GM21367 (cell line): ENCODE measurements at regions not wholly inside any gene's neighbourhood (a gene's known extent, or its start where the extent isn't known, plus 50 kb on each side); places are given as distances from the start of the nearest gene placed in this dataset.
"Not testable (repeated sequence)": the region's sequence is repeated elsewhere in the genome, so short reads cannot be mapped to it uniquely, and the experiment has no call there.

Experiments used
- ATAC-seq: cut with Tn5 transposase; IDR thresholded peaks from one replicate; pipeline ENCODE4 v1.9.1; 2021; ENCODE audit not compliant: unreplicated experiment

- no peak for ATAC-seq
These were observed 92.6 kb upstream of the CTBP2 start for GRCh38 chr10:125252937-125253336.

- ATAC-seq: not testable (repeated sequence)
These were observed 90.5 kb upstream of the CTBP2 start for GRCh38 chr10:125250834-125251233.

- ATAC-seq: no peak
These were observed 89.6 kb upstream of the CTBP2 start for GRCh38 chr10:125249948-125250347.

- no peak for ATAC-seq
These were observed 88.1 kb upstream of the CTBP2 start for GRCh38 chr10:125248489-125248888.

DNA sequence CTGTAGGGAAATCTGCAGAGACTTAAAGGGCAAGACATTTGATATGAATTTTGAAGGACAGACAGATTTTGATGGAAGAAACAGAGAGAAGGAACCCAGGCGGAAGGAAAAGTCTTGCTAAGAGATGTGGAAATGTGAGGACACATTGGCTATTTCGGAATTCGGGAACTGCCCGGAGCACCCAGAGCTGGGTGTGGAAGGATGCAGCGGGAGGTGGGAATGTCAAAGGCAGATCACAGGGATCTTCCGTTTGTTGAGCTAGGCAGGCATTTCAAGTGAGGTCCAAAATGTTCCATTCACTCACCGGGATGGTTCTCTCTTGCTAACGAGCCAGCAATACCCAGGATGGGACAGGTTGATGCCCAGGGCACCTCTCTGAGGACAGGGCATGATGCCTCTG is 87.2 kb upstream of the CTBP2 start:
- ATAC-seq: no peak

GRCh38 chr10:125243532-125244253 is 83.3 kb upstream of the CTBP2 start:
- ATAC-seq: no peak

- no peak for ATAC-seq
These were observed 78.3 kb upstream of the CTBP2 start for GRCh38 chr10:125238682-125239081.

DNA sequence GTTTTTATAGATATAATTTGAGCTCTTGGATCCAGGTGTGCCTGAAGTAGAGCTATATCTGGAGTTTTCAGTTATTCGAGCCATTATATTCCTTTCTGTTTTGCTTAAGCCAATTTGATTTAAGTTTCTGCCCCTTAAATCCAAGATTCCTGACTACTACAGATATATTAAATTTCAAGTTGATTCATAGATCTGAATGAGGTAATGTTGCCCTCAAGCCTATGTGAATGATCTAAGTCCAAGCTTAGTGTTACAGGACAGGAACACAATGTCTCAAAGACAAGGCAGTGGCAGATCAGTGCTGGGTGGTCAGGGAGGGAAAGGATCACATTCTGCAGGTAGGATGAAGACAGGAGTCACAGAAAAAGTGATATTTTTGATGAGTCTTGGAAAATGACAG is 75.7 kb upstream of the CTBP2 start:
- no peak for ATAC-seq

- no peak for ATAC-seq
These were observed 75.0 kb upstream of the CTBP2 start for GRCh38 chr10:125235093-125236069.

DNA sequence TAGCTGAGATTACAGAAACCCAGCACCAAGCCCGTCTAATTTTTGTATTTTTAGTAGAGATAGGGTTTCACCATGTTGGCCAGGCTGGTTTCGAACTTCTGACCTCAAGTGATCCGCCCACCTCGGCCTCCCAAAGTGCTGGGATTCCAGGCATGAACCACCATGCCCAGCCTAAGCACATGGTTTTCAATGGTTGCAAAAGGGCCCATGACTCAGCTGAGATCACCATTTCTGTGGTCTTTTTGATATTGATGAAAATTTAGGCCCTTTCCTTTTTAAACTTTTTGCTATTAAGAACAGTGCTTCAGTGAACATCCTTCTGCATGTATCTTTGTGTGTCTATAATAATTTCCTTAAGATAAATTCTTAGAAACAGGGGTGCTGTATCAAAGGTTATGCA is 74.2 kb upstream of the CTBP2 start:
- ATAC-seq: not testable (repeated sequence)

DNA sequence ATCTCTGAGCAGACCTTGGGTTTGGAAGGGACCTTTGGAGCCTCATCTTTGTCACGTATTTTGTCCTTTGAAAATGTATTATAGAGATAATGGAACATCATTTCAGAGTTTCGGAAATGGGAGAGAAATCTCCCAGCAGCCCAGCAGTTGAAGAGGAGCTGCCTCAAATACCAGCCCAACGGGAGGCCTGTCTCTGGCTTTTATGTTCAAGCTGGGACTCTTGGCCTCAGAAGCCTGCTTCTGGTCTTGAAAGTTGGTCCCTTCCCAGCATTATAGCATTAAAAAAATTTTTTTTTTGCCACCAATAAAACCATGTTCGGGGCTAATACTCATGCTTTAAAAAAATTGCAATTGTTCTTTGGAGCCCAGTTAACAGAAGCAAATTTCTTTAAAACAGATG is 73.4 kb upstream of the CTBP2 start:
- no peak for ATAC-seq

- no peak for ATAC-seq
These were observed 72.5 kb upstream of the CTBP2 start for GRCh38 chr10:125232841-125233240.

GRCh38 chr10:125231813-125232475 is 71.6 kb upstream of the CTBP2 start:
- no peak for ATAC-seq

DNA sequence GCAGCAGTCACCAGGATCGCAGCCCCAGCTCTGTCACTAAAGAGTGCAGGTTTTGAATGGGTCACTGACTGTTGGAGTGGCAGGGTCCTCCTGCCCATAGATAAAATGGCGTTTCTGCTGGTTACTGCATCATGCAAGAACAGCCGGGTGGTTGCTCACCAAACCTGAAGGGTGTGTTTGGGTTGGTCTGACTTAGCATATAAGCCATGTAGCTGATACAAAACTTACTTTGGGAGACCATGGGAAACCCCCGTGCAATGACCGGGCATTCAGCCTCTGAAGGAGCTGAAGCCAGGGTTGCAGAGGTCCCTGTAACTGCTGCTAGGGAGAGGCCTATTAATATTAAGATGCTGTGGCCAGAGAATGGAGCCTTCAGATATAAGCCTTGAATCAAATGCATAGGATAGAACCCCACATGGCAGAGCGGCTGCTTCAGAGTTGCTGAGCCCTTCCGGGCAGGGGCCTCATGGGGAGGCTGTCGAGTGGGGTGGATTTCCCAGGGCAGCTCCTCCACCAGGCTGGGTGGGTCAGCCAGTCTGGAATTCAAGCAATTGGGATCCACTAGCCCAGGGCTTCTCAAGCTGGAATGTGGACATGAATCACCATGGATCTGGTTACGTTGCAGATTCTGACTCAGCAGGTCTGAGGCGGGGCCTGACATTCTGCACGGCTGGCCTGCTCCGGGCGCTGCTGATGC is 70.9 kb upstream of the CTBP2 start:
- ATAC-seq: no peak

DNA sequence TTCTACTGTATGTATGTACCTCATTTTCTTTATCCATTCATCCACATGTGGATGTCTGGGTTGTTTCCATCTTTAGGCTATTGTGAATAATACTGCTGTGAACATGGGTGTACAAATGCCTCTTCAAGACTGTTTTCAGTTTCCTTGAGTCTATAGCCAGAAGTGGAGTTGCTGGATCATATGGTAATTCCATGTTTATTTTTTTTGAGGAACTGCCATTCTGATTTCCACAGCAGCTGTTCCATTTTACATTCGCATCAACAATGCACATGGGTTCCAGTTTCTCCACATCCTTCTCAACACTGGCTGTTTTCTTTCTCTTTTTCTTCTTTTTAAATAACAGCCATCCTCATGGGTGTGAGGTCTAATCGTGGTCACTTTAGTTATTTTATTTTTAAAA is 69.9 kb upstream of the CTBP2 start:
- ATAC-seq: no peak

- not testable (repeated sequence) for ATAC-seq
These were observed 68.0 kb upstream of the CTBP2 start for GRCh38 chr10:125228245-125228940.

- ATAC-seq: no peak
These were observed 67.2 kb upstream of the CTBP2 start for GRCh38 chr10:125227546-125227945.

- ATAC-seq: no peak
These were observed 66.5 kb upstream of the CTBP2 start for GRCh38 chr10:125226823-125227222.

DNA sequence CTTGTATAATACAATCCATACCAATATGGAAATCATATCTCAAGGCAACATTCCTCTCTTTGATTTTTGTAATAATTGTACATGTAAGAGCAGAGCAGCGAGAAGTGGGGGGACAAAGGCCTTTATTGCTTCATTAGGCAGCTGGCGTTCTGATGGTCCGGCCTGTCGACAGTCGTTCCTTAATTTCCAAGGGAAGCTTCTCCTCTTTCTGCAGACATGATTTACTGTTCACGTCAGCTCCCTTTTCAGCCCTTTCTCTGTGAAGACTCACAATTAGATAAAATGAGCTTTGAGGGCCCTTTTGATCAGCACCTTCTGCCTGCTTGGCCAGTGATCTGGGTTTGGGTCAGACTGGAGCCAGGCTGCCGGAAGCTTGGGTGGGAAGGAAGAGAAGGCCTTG is 65.6 kb upstream of the CTBP2 start:
- ATAC-seq: no peak

DNA sequence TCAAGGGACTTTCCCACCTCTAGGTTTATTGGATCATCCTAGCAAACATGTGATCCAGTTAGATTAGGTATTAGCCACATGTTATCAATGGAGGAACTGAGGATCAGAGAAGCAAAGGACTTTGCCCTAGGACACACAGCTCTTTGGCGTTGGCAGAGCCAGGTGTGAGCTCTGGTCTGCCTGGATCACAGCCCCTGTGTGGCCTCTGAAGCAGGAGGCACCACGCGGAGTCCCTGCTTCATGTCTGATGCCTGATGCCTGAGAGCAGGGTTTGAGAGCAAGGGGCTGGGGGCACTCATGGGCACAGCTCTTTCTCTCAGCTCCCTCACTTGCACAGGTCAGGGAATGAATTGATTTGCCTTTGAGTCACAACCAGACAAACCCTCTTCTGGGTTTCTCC is 64.7 kb upstream of the CTBP2 start:
- no peak for ATAC-seq
